Upper lobe of right lung (tissue), 1 donor: ENCODE measurements at regions not wholly inside any gene's neighbourhood (a gene's known extent, or its start where the extent isn't known, plus 50 kb on each side); places are given as distances from the start of the nearest gene placed in this dataset.

ENCODE experiments used
- ATAC-seq: fragments of 200-7000 bp; cut with Tn5 transposase; one replicate; pipeline ENCODE4 v1.9.1; 2020; ENCODE audit warnings: mild to moderate bottlenecking, moderate library complexity
- DNase-seq: peaks from one replicate; pipeline ENCODE4 v3.0.0-alpha.2; 2020
- H3K27ac ChIP-seq: fragments of 200-600 bp; one replicate; pipeline ENCODE4 v1.8.0; 2022
- H3K27me3 ChIP-seq: fragments of 200-600 bp; one replicate; pipeline ENCODE4 v1.8.0; 2022; ENCODE audit warnings: mild to moderate bottlenecking
- H3K36me3 ChIP-seq: fragments of 200-600 bp; one replicate; pipeline ENCODE4 v1.8.0; 2022
- H3K4me1 ChIP-seq: fragments of 200-600 bp; one replicate; pipeline ENCODE4 v1.8.0; 2022
- H3K4me3 ChIP-seq: fragments of 200-600 bp; one replicate; pipeline ENCODE4 v1.8.0; 2022; ENCODE audit warnings: mild to moderate bottlenecking
- H3K9me3 ChIP-seq: fragments of 200-600 bp; one replicate; pipeline ENCODE4 v1.8.0; 2022
- CTCF ChIP-seq: fragments of 200-600 bp; IDR thresholded peaks from one replicate; pipeline ENCODE4 v1.8.0; 2022; ENCODE audit warnings: antibody characterized with exemption
- intact Hi-C: fragments of 100-400 bp; cut with DNase I; formaldehyde crosslinking; loops from one replicate; pipeline ENCODE4 v1.11.0; 2022
- donor health status: DM: no; HTN: yes; CAD: no; lungs with severe emphysema.

GRCh38 chr11:21769188-21769587 lies 423.7 kb upstream of the ANO5 start:
- no peak for ATAC-seq
- no peak for TF ChIP-seq CTCF

GRCh38 chr11:21771097-21771496 lies 421.8 kb upstream of the ANO5 start:
- Histone ChIP-seq H3K27me3 (no peaks in the 10 kb centered on the region), H3K4me1 (no peaks in the 10 kb centered on the region), H3K4me3 (no peak overlapping the region), H3K27ac (no peak overlapping the region), H3K36me3 (no peaks in the 10 kb centered on the region), H3K9me3 (no peaks in the 10 kb centered on the region)
- DNase-seq (no peak), ATAC-seq (no peak)
- TF ChIP-seq CTCF = no peak
- intact Hi-C loops = no loop called here

More at GRCh38 chr11:21769188-21769587, 423.7 kb upstream of the ANO5 start:
- no peaks in the 10 kb centered on the region for H3K4me1 ChIP-seq
- H3K9me3 ChIP-seq = no peaks in the 10 kb centered on the region
- H3K4me3 ChIP-seq = no peak overlapping the region
- intact Hi-C loops = no loop called here
- no peak overlapping the region for H3K27ac ChIP-seq
- no peak for DNase-seq
- no peaks in the 10 kb centered on the region for H3K27me3 ChIP-seq
- H3K36me3 ChIP-seq = no peaks in the 10 kb centered on the region

GRCh38 chr11:21774212-21774611 lies 418.7 kb upstream of the ANO5 start:
- ATAC-seq = no peak
- no peak overlapping the region for H3K27ac ChIP-seq
- intact Hi-C loops = no loop called here

GRCh38 chr11:21775911-21776310 lies 417.0 kb upstream of the ANO5 start:
- intact Hi-C loops = no loop called here
- no peaks in the 10 kb centered on the region for H3K36me3 ChIP-seq
- no peak for DNase-seq
- no peak overlapping the region for H3K4me3 ChIP-seq
- TF ChIP-seq CTCF = no peak
- H3K27ac ChIP-seq = no peak overlapping the region
- H3K27me3 ChIP-seq = no peaks in the 10 kb centered on the region
- H3K9me3 ChIP-seq = no peaks in the 10 kb centered on the region
- ATAC-seq = no peak
- H3K4me1 ChIP-seq = no peaks in the 10 kb centered on the region

More at GRCh38 chr11:21774212-21774611, 418.7 kb upstream of the ANO5 start:
- H3K36me3 ChIP-seq = no peaks in the 10 kb centered on the region
- no peaks in the 10 kb centered on the region for H3K4me1 ChIP-seq
- no peak for DNase-seq
- H3K27me3 ChIP-seq = no peaks in the 10 kb centered on the region
- no peak overlapping the region for H3K4me3 ChIP-seq
- no peak for TF ChIP-seq CTCF
- H3K9me3 ChIP-seq = no peaks in the 10 kb centered on the region

GRCh38 chr11:21783954-21784353 lies 408.9 kb upstream of the ANO5 start:
- no peaks in the 10 kb centered on the region for H3K36me3 ChIP-seq
- H3K4me1 ChIP-seq = no peaks in the 10 kb centered on the region
- no peak for TF ChIP-seq CTCF
- no peak for DNase-seq
- no peak for ATAC-seq
- intact Hi-C loops = no loop called here
- H3K4me3 ChIP-seq = no peak overlapping the region
- no peaks in the 10 kb centered on the region for H3K9me3 ChIP-seq
- H3K27ac ChIP-seq = no peak overlapping the region
- H3K27me3 ChIP-seq = no peaks in the 10 kb centered on the region

- intact Hi-C loops = no loop called here
- ATAC-seq (no peak), DNase-seq (no peak)
- no peak overlapping the region for H3K27ac ChIP-seq
- H3K36me3 ChIP-seq = no peaks in the 10 kb centered on the region
- no peak overlapping the region for H3K4me3 ChIP-seq
- no peaks in the 10 kb centered on the region for H3K4me1 ChIP-seq
- H3K9me3 ChIP-seq = no peaks in the 10 kb centered on the region
- no peaks in the 10 kb centered on the region for H3K27me3 ChIP-seq
- TF ChIP-seq CTCF = no peak
These were observed 407.5 kb upstream of the ANO5 start for GRCh38 chr11:21785351-21785750.
